ENCODE measurements at regions not wholly inside any gene's neighbourhood (a gene's known extent, or its start where the extent isn't known, plus 50 kb on each side); places are given as distances from the start of the nearest gene placed in this dataset.

GRCh38 chr20:60122671-60123070 lies 164.4 kb downstream of the CDH26 start:
- H3K9ac ChIP-seq (ENCODE audit: insufficient read depth in 1 of 2, low read length in 2 of 2): no peak overlapping the region
- H3K9me3 ChIP-seq (ENCODE audit: control insufficient read depth in 4 of 4, insufficient read depth in 3 of 4, low read length in 3 of 4): no peaks in the 10 kb centered on the region
- H3K36me3 ChIP-seq (ENCODE audit: control insufficient read depth in 4 of 4, insufficient read depth in 4 of 4, low read length in 4 of 4): no peaks in the 10 kb centered on the region
- no peak for ATAC-seq (ENCODE audit: insufficient read depth, low FRiP score)
- DNase-seq: no peak
- no peaks in the 10 kb centered on the region for H3K27me3 ChIP-seq (ENCODE audit: control insufficient read depth in 3 of 3, insufficient read depth in 3 of 3, low read length in 2 of 3)
- H3K4me1 ChIP-seq (ENCODE audit: control insufficient read depth in 5 of 5, insufficient read depth in 5 of 5, low read length in 5 of 5): no peaks in the 10 kb centered on the region
- 85 to 88% methylated on average over 4 of the region's 4 CpGs for WGBS, 2 donors
- H3K4me3 ChIP-seq: no peak overlapping the region
- no peak overlapping the region for H3K27ac ChIP-seq (ENCODE audit: low read depth in 1 of 2, low read length in 1 of 2)
- no peak for TF ChIP-seq CTCF (IDR thresholded peaks at IDR 0.05; ENCODE audit: control extremely low read depth, extremely low read depth)

GRCh38 chr20:60123096-60123495 lies 164.9 kb downstream of the CDH26 start:
- ATAC-seq (ENCODE audit: insufficient read depth, low FRiP score) (no peak), DNase-seq (no peak)
- H3K4me1 ChIP-seq (ENCODE audit: control insufficient read depth in 5 of 5, insufficient read depth in 5 of 5, low read length in 5 of 5): no peaks in the 10 kb centered on the region
- H3K27ac ChIP-seq (ENCODE audit: low read depth in 1 of 2, low read length in 1 of 2): no peak overlapping the region
- TF ChIP-seq CTCF (IDR thresholded peaks at IDR 0.05; ENCODE audit: control extremely low read depth, extremely low read depth): no peak
- 74 to 80% methylated on average over 8 of the region's 8 CpGs for WGBS, 2 donors
- no peaks in the 10 kb centered on the region for H3K9me3 ChIP-seq (ENCODE audit: control insufficient read depth in 4 of 4, insufficient read depth in 3 of 4, low read length in 3 of 4)
- H3K27me3 ChIP-seq (ENCODE audit: control insufficient read depth in 3 of 3, insufficient read depth in 3 of 3, low read length in 2 of 3): no peaks in the 10 kb centered on the region
- H3K4me3 ChIP-seq: no peak overlapping the region
- H3K9ac ChIP-seq (ENCODE audit: insufficient read depth in 1 of 2, low read length in 2 of 2): no peak overlapping the region
- no peaks in the 10 kb centered on the region for H3K36me3 ChIP-seq (ENCODE audit: control insufficient read depth in 4 of 4, insufficient read depth in 4 of 4, low read length in 4 of 4)

GRCh38 chr20:60123652-60124051 lies 165.4 kb downstream of the CDH26 start:
- DNase-seq (no peak), ATAC-seq (ENCODE audit: insufficient read depth, low FRiP score) (no peak)
- Histone ChIP-seq H3K27ac (ENCODE audit: low read depth in 1 of 2, low read length in 1 of 2) (no peak overlapping the region), H3K4me1 (ENCODE audit: control insufficient read depth in 5 of 5, insufficient read depth in 5 of 5, low read length in 5 of 5) (no peaks in the 10 kb centered on the region), H3K36me3 (ENCODE audit: control insufficient read depth in 4 of 4, insufficient read depth in 4 of 4, low read length in 4 of 4) (no peaks in the 10 kb centered on the region), H3K9me3 (ENCODE audit: control insufficient read depth in 4 of 4, insufficient read depth in 3 of 4, low read length in 3 of 4) (no peaks in the 10 kb centered on the region), H3K27me3 (ENCODE audit: control insufficient read depth in 3 of 3, insufficient read depth in 3 of 3, low read length in 2 of 3) (no peaks in the 10 kb centered on the region), H3K9ac (ENCODE audit: insufficient read depth in 1 of 2, low read length in 2 of 2) (no peak overlapping the region), H3K4me3 (no peak overlapping the region)
- WGBS, 2 donors: 52 to 77% methylated on average over 4 of the region's 4 CpGs
- TF ChIP-seq CTCF (IDR thresholded peaks at IDR 0.05; ENCODE audit: control extremely low read depth, extremely low read depth): no peak

- ATAC-seq (ENCODE audit: insufficient read depth, low FRiP score): no peak
- H3K4me1 ChIP-seq (ENCODE audit: control insufficient read depth in 5 of 5, insufficient read depth in 5 of 5, low read length in 5 of 5): no peaks in the 10 kb centered on the region
- WGBS, 2 donors: 72 to 81% methylated on average over 3 of the region's 3 CpGs
- no peak for DNase-seq
- H3K27ac ChIP-seq (ENCODE audit: low read depth in 1 of 2, low read length in 1 of 2): no peak overlapping the region
- no peak overlapping the region for H3K9ac ChIP-seq (ENCODE audit: insufficient read depth in 1 of 2, low read length in 2 of 2)
- TF ChIP-seq CTCF (IDR thresholded peaks at IDR 0.05; ENCODE audit: control extremely low read depth, extremely low read depth): no peak
- H3K9me3 ChIP-seq (ENCODE audit: control insufficient read depth in 4 of 4, insufficient read depth in 3 of 4, low read length in 3 of 4): no peaks in the 10 kb centered on the region
- H3K27me3 ChIP-seq (ENCODE audit: control insufficient read depth in 3 of 3, insufficient read depth in 3 of 3, low read length in 2 of 3): no peaks in the 10 kb centered on the region
- H3K4me3 ChIP-seq: no peak overlapping the region
- no peaks in the 10 kb centered on the region for H3K36me3 ChIP-seq (ENCODE audit: control insufficient read depth in 4 of 4, insufficient read depth in 4 of 4, low read length in 4 of 4)
Observed at GRCh38 chr20:60124776-60125381, 166.7 kb downstream of the CDH26 start.

All from lung (tissue), 11 donors.